Ovary (tissue), 3 donors: ENCODE measurements at regions not wholly inside any gene's neighbourhood (a gene's known extent, or its start where the extent isn't known, plus 50 kb on each side); places are given as distances from the start of the nearest gene placed in this dataset.

ENCODE experiments used
- EP300 ChIP-seq: sonication (generic); formaldehyde crosslinking; IDR thresholded peaks from one replicate; pipeline ENCODE4 v1.6.1; 2017; ENCODE audit warnings: antibody characterized with exemption
- POLR2A ChIP-seq: fragments of 450-650 bp; IDR thresholded peaks from one replicate; pipeline ENCODE4 v1.6.1; 2017; ENCODE audit warnings: antibody characterized with exemption, mild to moderate bottlenecking, moderate library complexity
- TF ChIP-seq, protein P1 (sequence below), 3 donors: fragments of 450-650 bp in 2 of 3; fragments of 200-600 bp in 1 of 3; IDR thresholded peaks; one replicate each; pipeline versions ENCODE4 v1.5.1 to v1.8.0; 2016 to 2022; ENCODE audit warnings: antibody characterized with exemption in 3 of 3, mild to moderate bottlenecking in 1 of 3
- donor health status: DM: no; HTN: no; CAD: no.

GRCh38 chrX:13897566-13897965 is 80.7 kb upstream of the GPM6B start:
- TF ChIP-seq POLR2A, result no peak
- TF ChIP-seq, protein P1, sequence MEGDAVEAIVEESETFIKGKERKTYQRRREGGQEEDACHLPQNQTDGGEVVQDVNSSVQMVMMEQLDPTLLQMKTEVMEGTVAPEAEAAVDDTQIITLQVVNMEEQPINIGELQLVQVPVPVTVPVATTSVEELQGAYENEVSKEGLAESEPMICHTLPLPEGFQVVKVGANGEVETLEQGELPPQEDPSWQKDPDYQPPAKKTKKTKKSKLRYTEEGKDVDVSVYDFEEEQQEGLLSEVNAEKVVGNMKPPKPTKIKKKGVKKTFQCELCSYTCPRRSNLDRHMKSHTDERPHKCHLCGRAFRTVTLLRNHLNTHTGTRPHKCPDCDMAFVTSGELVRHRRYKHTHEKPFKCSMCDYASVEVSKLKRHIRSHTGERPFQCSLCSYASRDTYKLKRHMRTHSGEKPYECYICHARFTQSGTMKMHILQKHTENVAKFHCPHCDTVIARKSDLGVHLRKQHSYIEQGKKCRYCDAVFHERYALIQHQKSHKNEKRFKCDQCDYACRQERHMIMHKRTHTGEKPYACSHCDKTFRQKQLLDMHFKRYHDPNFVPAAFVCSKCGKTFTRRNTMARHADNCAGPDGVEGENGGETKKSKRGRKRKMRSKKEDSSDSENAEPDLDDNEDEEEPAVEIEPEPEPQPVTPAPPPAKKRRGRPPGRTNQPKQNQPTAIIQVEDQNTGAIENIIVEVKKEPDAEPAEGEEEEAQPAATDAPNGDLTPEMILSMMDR (IDR thresholded peaks at IDR 0.05), result no peak
- TF ChIP-seq EP300, result no peak
